ENCODE measurements at regions not wholly inside any gene's neighbourhood (a gene's known extent, or its start where the extent isn't known, plus 50 kb on each side); places are given as distances from the start of the nearest gene placed in this dataset.

- H3K36me3 Mint-ChIP-seq (ENCODE audit: unreplicated experiment), result peaks cover 4% of the 10 kb centered on the region
- no peak overlapping the region for H3K4me3 Mint-ChIP-seq (ENCODE audit: unreplicated experiment)
- H3K27ac Mint-ChIP-seq (ENCODE audit: unreplicated experiment), result no peak overlapping the region
- DNase-seq, result no peak
- no peak for TF ChIP-seq CTCF (IDR thresholded peaks at IDR 0.05; ENCODE audit: partially characterized antibody, unreplicated experiment)
- H3K9me3 Mint-ChIP-seq (ENCODE audit: unreplicated experiment), result no peaks in the 10 kb centered on the region
- no peaks in the 10 kb centered on the region for H3K27me3 Mint-ChIP-seq (ENCODE audit: unreplicated experiment)
- no peaks in the 10 kb centered on the region for H3K4me1 Mint-ChIP-seq (ENCODE audit: low read depth, unreplicated experiment)
Observed at GRCh38 chr9:115980976-115981375, 172.6 kb upstream of the PAPPA start.

- H3K27me3 Mint-ChIP-seq (ENCODE audit: unreplicated experiment), result no peaks in the 10 kb centered on the region
- no peaks in the 10 kb centered on the region for H3K36me3 Mint-ChIP-seq (ENCODE audit: unreplicated experiment)
- no peak overlapping the region for H3K27ac Mint-ChIP-seq (ENCODE audit: unreplicated experiment)
- DNase-seq, result no peak
- H3K4me1 Mint-ChIP-seq (ENCODE audit: low read depth, unreplicated experiment), result no peaks in the 10 kb centered on the region
- no peak overlapping the region for H3K4me3 Mint-ChIP-seq (ENCODE audit: unreplicated experiment)
- no peak for TF ChIP-seq CTCF (IDR thresholded peaks at IDR 0.05; ENCODE audit: partially characterized antibody, unreplicated experiment)
- no peaks in the 10 kb centered on the region for H3K9me3 Mint-ChIP-seq (ENCODE audit: unreplicated experiment)
Observed at GRCh38 chr9:115983366-115983765, 170.2 kb upstream of the PAPPA start.

GRCh38 chr9:115985657-115986056, 167.9 kb upstream of the PAPPA start:
- Mint-ChIP-seq H3K9me3 (ENCODE audit: unreplicated experiment) (no peaks in the 10 kb centered on the region), H3K4me3 (ENCODE audit: unreplicated experiment) (no peak overlapping the region), H3K27me3 (ENCODE audit: unreplicated experiment) (no peaks in the 10 kb centered on the region), H3K27ac (ENCODE audit: unreplicated experiment) (no peak overlapping the region), H3K36me3 (ENCODE audit: unreplicated experiment) (no peaks in the 10 kb centered on the region), H3K4me1 (ENCODE audit: low read depth, unreplicated experiment) (no peaks in the 10 kb centered on the region)
- TF ChIP-seq CTCF (IDR thresholded peaks at IDR 0.05; ENCODE audit: partially characterized antibody, unreplicated experiment), result no peak
- no peak for DNase-seq

- H3K36me3 Mint-ChIP-seq (ENCODE audit: unreplicated experiment), result no peaks in the 10 kb centered on the region
- no peak overlapping the region for H3K4me3 Mint-ChIP-seq (ENCODE audit: unreplicated experiment)
- H3K9me3 Mint-ChIP-seq (ENCODE audit: unreplicated experiment), result no peaks in the 10 kb centered on the region
- H3K27ac Mint-ChIP-seq (ENCODE audit: unreplicated experiment), result no peak overlapping the region
- H3K27me3 Mint-ChIP-seq (ENCODE audit: unreplicated experiment), result no peaks in the 10 kb centered on the region
- no peak for DNase-seq
- H3K4me1 Mint-ChIP-seq (ENCODE audit: low read depth, unreplicated experiment), result no peaks in the 10 kb centered on the region
- TF ChIP-seq CTCF (IDR thresholded peaks at IDR 0.05; ENCODE audit: partially characterized antibody, unreplicated experiment), result no peak
Observed at GRCh38 chr9:115986508-115986907, 167.1 kb upstream of the PAPPA start.

GRCh38 chr9:115988701-115989100, 164.9 kb upstream of the PAPPA start:
- H3K36me3 Mint-ChIP-seq (ENCODE audit: unreplicated experiment), result no peaks in the 10 kb centered on the region
- H3K4me1 Mint-ChIP-seq (ENCODE audit: low read depth, unreplicated experiment), result no peaks in the 10 kb centered on the region
- H3K27me3 Mint-ChIP-seq (ENCODE audit: unreplicated experiment), result no peaks in the 10 kb centered on the region
- no peak overlapping the region for H3K27ac Mint-ChIP-seq (ENCODE audit: unreplicated experiment)
- DNase-seq, result no peak
- no peak for TF ChIP-seq CTCF (IDR thresholded peaks at IDR 0.05; ENCODE audit: partially characterized antibody, unreplicated experiment)
- no peak overlapping the region for H3K4me3 Mint-ChIP-seq (ENCODE audit: unreplicated experiment)
- H3K9me3 Mint-ChIP-seq (ENCODE audit: unreplicated experiment), result no peaks in the 10 kb centered on the region

All from glutamatergic neuron (in vitro differentiated cells).